ENCODE measurements at regions not wholly inside any gene's neighbourhood (a gene's known extent, or its start where the extent isn't known, plus 50 kb on each side); places are given as distances from the start of the nearest gene placed in this dataset.

DNA sequence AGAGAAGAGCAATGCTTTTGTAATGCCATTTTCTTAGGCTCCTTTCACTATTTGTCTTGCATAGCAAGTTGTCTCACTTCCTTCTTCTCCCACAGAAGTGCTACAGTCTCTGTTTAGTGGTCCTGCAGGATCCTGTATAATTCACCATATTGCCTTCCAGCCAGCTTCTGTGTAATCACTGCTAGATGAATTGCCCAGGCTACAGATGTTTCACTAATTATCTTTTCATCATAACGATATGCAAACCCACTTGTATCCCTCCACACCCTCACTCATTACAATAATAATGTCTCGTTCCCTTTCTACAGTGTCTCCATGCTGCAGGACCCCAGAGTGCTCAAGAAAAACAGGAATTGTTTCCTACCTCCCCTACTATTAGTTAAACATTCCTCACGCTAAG, 402.9 kb downstream of the TBL1XR1 start:
- DNase-seq (ENCODE audit: low spot score): no peak

DNA sequence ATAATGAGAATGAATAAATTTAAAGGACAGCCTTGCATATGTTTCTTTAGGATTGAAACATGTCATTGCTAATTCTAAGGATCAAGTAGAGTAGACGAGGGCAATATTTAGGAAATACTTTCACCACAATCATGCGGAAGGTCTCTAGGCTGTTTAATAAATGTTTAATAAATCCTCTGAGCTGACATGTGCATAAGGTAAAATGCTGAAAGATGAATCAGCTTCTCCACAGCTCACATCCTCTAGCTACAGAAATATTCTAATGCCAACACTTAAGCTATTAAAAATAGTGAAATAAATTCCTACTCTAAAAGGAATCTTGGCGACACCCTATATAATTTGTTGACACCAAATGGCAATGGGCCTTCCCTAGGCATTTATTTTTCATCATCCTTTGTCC, 407.3 kb downstream of the TBL1XR1 start:
- DNase-seq (ENCODE audit: low spot score): no peak

GRCh38 chr3:176789281-176789705, 408.0 kb downstream of the TBL1XR1 start:
- no peak for DNase-seq (ENCODE audit: low spot score)

GRCh38 chr3:176787506-176787905, 409.8 kb downstream of the TBL1XR1 start:
- no peak for DNase-seq (ENCODE audit: low spot score)

DNA sequence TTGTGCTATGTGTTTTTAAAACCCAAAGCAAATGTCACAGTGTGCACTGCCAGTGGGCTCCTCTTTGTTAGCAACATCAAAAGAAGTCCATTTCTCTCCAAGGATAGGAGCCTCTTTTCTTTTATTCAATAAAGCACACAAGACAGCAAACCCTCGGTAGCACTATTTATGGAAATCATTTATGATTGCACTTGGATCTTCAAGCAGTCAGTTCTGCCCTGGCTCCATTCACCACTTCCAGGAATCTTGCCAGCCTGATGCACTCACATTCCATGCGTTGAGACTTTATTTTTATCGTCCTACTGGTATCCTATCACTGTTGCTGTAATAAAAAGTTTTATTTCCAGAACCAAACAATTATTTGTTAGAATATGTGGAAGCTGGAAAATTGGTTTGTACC, 412.1 kb downstream of the TBL1XR1 start:
- DNase-seq (ENCODE audit: low spot score): no peak

DNA sequence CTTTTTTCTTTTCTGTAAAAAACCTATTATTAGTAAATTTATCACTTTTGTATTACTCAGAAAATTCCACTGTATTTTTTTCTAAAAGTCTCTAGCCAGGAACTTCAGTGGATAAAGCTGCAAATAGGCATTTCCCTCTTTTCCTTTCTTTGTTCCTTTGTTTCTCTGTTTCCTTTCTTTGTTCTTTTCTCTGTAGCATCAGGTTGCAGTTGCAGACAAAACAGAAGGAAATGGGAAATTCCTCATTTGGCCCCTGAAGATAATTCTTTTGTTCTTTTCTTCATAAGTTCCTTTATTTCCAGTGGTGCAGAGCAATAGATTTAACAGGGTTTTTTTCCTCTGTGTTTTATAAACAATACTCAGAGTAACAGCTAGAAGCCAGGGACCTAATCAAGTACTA, 416.5 kb downstream of the TBL1XR1 start:
- no peak for DNase-seq (ENCODE audit: low spot score)

DNA sequence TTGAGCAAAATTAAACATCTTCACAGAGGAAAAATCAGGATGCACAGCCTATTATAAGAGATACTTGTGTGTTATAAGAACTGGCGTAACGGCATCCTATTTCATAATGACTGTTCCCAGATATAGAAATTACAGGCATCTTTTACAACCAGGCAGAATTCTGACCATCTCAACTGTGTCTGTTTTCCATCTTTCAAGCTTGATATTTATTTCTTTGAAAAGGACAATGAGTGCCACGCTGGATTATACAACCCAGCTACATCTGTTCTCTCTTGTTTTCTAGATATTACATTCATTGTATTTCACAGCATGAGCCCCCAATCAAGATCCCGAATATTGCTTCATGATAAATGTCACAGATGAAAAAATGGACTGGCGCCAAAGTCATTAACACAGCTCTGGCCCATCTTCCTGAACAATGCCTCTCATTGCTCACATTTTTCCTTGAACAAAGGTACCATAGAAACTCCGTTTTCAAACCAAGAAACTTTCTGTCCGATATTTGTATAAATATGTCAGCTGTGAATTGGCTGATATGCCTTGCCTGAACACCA, 420.6 kb downstream of the TBL1XR1 start:
- no peak for DNase-seq (ENCODE audit: low spot score)

DNA sequence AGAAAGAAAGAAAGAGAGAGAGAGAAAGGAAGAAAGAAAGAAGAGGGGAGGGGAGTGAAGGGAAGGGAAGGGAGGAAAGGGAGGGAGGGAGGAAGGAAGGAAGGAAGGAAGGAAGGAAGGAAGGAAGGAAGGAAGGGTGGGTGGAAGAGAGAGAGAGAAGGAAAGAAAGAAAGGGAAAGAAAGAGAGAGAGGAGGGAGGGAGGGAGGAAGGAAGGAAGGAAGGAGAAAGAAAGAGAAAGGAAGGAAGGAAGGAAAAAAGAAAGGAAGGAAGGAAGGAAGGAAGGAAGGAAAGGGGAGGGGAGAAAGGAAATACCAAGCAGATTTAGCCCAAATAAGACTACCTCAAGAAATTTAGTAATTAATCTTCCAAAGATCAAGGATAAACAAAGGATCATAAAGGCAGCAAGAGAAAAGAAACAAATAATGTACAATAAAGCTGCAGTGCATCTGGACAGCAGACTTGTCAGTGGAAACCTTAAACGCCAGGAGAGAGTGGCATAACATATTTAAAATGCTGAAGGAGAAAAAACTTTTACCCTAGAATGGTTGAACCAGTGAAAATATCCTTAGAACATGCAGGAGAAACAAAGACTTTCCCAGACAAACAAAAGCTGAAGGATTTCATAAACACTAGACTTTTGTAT, 427.6 kb downstream of the TBL1XR1 start:
- DNase-seq (ENCODE audit: low spot score): no peak

DNA sequence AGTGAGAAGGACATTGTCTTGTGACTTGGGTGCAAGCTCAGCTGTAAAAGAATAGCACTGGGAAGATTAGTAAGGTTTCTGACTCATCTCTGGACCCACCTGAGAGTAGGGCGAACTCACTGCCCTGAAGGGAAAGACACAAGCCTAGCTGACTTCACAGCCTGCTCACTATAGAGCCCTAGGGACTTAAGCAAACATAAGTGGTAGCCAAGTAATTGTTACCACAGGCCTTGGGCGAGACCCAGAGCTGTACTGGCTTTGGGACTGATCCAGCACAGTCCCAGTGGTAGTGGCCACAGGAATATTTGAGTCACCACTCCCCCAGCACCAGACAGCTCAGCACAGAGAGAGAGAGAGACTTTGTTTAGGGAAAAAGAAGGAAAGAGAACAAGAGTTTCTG, 429.9 kb downstream of the TBL1XR1 start:
- DNase-seq (ENCODE audit: low spot score): no peak

DNA sequence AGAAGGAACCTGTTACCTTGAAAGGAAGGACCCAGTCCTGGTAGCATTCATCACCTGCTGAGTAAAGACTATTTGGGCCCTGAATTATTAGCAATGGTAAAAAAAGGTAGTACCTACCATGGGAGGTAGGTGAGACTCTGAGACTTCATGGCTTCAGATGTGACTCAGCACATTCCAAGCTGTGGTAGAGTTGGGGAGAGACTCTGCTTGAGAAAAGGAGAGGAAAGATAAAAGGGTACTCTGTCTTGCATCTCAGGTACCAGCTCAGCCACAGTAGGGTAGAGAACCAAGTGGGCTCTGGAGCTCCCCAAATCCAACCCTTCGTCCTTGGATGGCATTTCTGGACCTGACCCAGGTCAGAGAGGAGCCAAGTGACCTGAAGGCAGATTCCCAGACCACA, 430.4 kb downstream of the TBL1XR1 start:
- DNase-seq (ENCODE audit: low spot score): no peak

GRCh38 chr3:176765382-176765900, 431.8 kb downstream of the TBL1XR1 start:
- DNase-seq (ENCODE audit: low spot score): no peak

DNA sequence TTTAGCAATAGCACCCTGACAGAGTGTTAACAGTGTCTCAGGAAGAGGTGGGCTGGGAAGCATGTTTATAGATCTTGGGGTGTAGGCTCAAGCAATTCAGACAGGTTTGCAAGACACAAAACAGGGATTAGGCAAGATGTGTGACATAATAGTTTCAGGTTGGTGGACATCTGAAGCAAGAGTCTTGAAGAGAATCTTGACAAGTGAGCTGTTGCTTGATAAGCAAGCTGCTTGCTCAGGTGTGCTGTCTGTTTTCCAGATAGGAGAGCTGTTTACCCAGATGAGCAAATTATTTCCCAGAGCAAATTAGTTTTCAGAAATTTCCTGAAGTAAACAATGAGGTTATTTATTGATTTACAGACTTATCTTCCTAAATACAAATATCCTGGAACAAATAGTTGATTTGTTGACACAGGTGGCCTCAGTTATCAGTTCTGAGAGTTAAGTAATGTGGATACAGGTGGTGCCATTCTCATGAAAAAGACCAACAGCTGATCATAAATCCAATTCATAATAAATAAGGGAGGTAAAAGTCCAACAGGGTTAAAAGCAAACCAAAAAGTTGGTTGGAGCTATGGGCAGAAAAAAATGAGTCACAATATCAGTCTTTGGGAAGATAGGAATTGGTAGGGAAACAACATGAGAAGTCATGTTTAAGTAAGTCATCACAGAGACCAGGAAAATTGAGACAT, 437.3 kb downstream of the TBL1XR1 start:
- DNase-seq (ENCODE audit: low spot score): no peak

DNA sequence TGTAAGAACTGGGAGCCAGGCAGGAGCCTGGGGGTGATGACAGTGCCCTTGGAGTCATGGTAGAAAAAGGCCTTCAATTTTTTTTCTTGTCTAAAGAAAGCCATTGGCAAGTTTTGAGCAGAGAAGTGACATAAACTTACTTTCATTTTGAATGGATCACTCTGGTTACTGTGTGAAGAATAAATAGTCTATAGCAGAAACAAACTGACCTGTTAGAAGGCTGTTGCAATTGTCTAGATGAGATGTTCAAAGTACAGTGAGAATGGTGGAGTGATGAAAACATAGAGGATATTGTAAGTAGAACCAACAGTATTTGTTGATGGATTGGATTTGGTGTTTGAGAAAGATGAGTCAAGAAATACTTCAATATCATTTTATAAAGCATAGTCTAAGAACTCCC, 439.9 kb downstream of the TBL1XR1 start:
- no peak for DNase-seq (ENCODE audit: low spot score)

GRCh38 chr3:176755977-176756376, 441.3 kb downstream of the TBL1XR1 start:
- DNase-seq (ENCODE audit: low spot score): no peak

DNA sequence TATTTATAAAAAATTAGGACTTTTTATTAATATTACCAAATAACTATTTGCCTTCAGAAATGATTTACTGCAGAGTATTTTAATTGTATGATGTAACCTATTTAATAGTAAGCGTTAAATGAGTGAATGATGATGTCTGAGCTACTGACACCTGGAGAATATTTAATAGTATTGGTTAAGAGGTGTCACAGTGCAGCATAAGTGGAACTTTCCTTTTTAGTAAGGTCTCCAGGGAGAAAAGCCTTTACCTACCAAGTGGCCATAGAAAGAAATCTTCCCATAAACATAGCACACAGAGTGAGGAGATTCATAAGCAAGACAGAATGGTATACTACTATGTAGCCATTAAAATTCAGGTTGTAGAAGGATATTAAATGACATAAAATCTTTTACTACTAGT, 441.7 kb downstream of the TBL1XR1 start:
- no peak for DNase-seq (ENCODE audit: low spot score)

DNA sequence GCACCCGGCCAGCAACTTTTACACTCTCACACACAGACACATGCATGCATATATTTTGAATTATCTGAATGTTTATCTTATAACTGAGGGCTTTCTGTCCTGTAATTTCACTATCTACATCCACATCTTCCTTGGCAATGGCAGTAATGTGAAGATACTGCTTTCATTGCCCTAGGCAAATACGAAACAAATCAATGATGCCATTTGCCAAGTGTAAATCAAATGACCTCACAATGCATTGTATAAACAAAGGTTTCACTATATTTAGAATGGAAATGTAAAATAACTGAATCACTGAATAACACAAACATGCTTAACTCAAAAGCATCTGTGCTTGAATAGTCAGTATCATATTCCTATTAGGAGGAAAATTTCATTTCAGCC, 455.6 kb downstream of the TBL1XR1 start:
- DNase-seq (ENCODE audit: low spot score): no peak

- no peak for DNase-seq (ENCODE audit: low spot score)
These were observed 456.2 kb downstream of the TBL1XR1 start for GRCh38 chr3:176740906-176741663.

DNA sequence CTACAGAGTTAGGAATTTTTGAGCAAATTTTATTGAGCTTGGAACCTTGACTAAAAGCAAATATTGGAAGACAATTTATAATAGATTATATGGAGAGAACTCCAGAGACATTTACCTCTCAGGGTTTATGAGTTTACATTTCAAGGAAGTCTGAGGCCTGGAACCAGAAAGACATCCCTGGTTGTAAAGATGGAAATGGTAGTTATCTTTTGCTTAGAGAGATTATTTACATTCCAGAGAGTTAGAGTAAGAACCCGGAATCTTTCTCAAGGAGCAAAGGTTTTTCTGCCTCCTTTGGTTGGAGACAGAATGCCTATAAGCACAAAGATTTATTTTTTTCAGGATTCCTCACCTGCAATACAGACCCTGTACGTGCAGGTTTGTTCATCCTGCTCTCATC, 458.1 kb downstream of the TBL1XR1 start:
- DNase-seq (ENCODE audit: low spot score): no peak

- DNase-seq (ENCODE audit: low spot score): no peak
These were observed 459.7 kb downstream of the TBL1XR1 start for GRCh38 chr3:176737480-176738110.

GRCh38 chr3:176734146-176734545, 463.1 kb downstream of the TBL1XR1 start:
- no peak for DNase-seq (ENCODE audit: low spot score)

GRCh38 chr3:176724394-176724759, 472.9 kb downstream of the TBL1XR1 start:
- no peak for DNase-seq (ENCODE audit: low spot score)

DNA sequence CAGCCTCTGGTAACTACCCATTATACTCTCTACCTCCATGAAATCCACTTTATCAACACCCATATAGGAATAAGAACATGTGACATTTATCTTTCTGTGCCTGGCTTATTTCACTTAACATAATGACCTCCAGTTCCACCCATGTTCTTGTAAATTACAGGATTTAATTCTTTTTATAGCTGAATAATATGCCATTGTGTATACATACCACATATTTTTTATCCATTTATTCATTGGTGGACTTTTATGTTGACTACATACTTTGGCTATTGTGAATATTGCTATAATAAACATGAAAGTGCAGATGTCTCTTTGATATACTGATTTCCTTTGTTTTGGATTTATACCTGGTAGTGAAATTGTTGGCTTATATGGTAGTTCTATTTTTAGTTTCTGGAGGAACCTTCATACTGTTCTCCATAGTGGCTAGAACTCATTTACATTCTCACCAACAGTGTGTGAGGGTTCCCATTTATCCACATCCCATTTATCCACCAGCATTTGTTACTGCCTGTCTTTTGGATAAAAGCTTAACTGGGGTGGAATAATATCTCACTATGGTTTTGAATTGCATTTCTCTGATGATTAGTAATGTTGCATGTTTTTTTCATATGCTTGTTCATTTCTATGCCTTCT, 473.4 kb downstream of the TBL1XR1 start:
- DNase-seq (ENCODE audit: low spot score): no peak

Data from ecto neural progenitor cell (in vitro differentiated cells).